GM21576 (cell line): ENCODE measurements at regions not wholly inside any gene's neighbourhood (a gene's known extent, or its start where the extent isn't known, plus 50 kb on each side); places are given as distances from the start of the nearest gene placed in this dataset.

ENCODE experiments used
- ATAC-seq: cut with Tn5 transposase; IDR thresholded peaks from one replicate; pipeline ENCODE4 v1.9.1; 2021; ENCODE audit warnings: mild to moderate bottlenecking, moderate library complexity; ENCODE audit not compliant: unreplicated experiment

- ATAC-seq: no peak
These were observed 52.3 kb upstream of the PHYHIPL start for GRCh38 chr10:59124187-59124586.

DNA sequence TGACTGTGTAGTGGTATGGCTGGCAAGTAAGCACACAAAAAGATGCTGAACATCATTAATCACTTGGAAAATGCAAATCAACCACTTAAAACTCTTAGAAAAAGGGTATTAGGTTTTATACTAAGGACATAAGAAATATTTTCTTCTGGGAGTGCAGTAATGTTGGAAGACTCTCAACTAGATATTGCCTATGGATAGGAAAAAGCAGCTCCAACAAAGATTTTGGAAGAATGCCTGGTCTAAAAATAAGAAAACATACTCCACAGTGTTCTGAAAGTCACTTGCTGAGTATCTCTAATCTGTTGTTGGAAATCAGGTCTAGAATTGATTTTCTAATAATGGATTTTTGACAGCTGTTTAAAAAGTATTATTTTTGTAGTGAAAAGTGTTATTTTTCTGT, 50.8 kb upstream of the PHYHIPL start:
- ATAC-seq: no peak

- no peak for ATAC-seq
These were observed 50.2 kb upstream of the PHYHIPL start for GRCh38 chr10:59126261-59126660.
